ENCODE measurements at regions not wholly inside any gene's neighbourhood (a gene's known extent, or its start where the extent isn't known, plus 50 kb on each side); places are given as distances from the start of the nearest gene placed in this dataset.

GRCh38 chr2:187081461-187081860 lies 232.5 kb upstream of the ZSWIM2 start:
- no peak for TF ChIP-seq CTCF (IDR thresholded peaks at IDR 0.05)
- no peak for TF ChIP-seq POLR2A (IDR thresholded peaks at IDR 0.05)
